GM19397 (cell line): ENCODE measurements at regions not wholly inside any gene's neighbourhood (a gene's known extent, or its start where the extent isn't known, plus 50 kb on each side); places are given as distances from the start of the nearest gene placed in this dataset.
"Not testable (repeated sequence)": the region's sequence is repeated elsewhere in the genome, so short reads cannot be mapped to it uniquely, and the experiment has no call there.

Experiments
- ATAC-seq: cut with Tn5 transposase; IDR thresholded peaks from one replicate; pipeline ENCODE4 v1.9.1; 2021; ENCODE audit warnings: mild to moderate bottlenecking, moderate library complexity; ENCODE audit not compliant: unreplicated experiment

DNA sequence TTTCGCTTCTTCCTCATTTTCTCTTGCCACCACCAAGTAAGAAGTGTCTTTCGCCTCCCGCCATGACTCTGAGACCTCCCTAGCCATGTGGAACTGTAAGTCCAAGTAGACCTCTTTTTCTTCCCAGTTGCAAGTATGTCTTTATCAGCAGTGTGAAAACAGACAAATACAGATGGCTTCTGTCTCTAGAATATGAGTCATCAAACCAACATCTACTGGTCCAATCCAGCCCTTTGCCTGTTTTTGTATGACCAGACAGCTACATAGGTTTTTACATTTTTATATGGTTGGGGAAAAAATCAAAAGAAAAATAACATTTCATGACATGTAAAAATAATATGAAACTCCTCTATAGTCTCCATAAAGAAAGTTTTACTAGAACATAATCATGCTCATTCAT is 118.7 kb upstream of the PTPRG start:
- no peak for ATAC-seq

DNA sequence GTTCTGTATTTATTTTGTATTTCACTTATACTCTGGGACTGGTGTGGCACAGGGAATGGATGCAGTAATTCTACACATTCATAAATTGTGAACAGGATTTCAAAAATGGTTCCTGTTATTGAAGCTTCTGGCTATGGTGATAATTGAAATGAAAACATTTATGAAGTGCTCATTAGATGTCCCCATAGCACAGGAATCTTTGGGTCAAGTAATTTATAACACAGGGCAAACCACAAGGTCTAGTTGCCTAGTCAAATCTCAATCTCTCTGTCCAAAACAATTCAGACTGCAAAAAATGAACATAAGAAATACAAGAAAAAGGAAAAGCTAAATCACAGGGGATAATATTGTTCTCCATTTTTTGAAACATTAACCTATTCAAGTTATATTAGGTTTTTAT is 117.5 kb upstream of the PTPRG start:
- no peak for ATAC-seq

DNA sequence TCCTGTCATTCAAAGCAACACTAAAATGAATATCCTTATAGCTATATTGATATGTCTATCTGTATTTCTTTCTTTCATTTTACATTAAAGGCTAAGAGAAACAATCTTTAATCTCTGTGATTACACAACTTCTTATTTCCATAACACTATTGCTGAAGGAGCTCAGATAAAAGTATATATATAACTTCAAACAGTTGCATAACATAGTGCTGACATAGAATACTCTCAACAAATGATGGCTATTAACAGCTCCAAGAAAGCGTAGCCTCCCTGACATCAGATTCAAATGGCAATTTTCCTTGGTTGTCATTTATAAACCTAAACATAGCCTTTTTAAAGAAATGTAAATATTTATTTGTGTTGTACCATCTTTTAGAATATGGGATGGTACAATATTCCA is 116.6 kb upstream of the PTPRG start:
- ATAC-seq: no peak

DNA sequence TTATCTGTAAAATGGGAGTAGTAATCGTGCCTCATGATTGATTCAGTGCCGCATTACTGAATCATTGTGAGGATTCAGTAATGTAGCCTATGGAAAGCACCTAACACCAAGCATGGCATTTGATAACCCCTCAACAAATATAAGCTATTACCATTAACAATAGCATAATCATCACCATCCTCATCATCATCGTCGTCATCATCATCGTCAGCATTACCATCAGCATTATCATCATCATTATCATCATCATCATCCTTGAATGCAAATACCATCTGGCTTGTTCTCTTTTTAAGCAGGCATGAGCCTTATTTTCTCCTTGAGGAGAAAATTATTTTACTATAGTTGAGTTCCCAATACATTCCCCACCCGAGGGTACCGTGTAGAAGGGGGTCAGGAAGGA is 115.4 kb upstream of the PTPRG start:
- no peak for ATAC-seq

DNA sequence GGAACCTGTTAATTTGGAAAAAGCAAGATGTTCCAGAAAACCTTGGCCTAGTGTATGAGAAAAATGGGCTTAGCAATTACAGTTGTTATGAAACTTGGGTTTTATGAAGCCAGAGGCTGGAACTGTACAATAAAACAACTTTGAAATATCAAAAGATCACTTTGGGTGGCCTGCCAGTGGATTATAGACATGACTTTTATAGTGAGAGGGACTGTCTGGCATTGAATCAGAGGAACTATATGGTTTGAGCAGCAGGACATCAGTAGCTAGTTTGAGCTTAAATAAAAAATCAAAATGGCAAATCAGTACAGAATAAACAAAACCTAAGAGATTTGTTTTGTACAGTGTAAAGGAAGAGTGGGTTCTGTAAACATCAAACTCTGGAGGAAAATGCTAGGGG is 115.0 kb upstream of the PTPRG start:
- ATAC-seq: no peak

DNA sequence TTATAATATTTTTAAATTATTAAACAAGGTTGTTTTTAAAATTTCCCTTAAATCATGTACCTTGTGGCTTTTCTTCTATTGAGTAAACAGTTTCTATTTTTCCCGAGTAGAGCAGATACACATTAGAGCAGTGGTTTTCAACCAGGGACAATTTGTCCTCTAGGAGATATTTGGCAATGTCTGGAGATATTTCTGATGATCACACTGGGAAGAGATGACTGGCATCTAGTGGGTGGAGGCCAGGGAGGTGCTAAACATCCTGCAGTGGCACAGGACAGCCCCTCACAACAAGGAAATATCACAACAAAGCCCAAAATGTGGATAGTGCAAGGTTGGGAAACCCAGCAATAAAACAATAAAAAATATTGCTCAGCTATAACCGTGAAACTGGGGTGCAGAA is 113.0 kb upstream of the PTPRG start:
- ATAC-seq: no peak

DNA sequence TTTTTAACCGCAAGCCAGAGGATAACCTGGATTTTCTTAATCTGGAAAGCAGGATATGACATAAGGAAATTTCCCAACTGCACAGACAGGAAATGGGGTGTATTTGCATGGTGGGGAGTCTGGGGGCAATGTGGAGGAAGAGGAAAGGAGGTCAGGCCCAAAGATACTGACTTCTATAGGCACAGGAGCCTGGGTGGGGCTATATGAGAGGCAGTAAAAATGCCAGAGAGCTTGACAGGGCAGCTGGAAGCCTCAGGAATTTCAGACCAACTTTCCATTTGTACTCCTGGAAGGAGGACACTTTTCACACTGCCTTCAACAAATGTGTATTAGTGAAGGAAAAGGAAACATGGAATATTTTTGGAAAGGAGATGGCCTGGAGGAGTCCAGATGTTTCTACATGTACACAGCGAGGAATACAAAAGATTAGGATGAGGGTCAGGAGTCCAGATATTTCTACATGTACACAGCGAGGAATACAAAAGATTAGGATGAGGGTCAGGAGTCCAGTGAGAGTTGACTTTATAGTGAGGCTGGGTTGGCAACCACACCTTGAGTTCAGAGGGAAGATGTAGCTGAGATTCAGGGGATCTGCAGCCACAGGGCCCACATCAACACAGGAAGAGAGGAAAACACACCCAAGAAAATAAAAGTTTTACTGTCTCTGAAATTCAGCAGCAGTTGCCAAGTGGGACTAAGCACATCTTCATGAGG is 111.9 kb upstream of the PTPRG start:
- ATAC-seq: no peak

DNA sequence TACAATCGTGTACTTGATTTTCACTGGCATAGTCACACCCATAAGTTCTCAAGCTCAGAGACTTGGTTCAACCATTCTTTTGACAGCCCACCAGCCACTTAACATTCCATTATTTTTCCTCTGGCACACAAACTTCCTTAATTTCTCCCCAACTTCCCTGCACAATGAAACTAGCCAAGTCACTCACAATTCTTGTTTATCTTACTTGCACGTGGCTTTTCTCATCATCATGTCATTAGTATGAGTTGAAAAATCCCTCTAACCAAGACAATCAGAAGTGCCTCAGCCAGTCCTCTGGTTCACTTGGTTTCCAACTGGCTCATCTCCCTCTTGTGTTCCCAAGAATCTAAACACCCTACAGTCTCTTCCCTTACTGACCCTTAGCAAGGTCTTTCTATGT is 110.5 kb upstream of the PTPRG start:
- ATAC-seq: no peak

DNA sequence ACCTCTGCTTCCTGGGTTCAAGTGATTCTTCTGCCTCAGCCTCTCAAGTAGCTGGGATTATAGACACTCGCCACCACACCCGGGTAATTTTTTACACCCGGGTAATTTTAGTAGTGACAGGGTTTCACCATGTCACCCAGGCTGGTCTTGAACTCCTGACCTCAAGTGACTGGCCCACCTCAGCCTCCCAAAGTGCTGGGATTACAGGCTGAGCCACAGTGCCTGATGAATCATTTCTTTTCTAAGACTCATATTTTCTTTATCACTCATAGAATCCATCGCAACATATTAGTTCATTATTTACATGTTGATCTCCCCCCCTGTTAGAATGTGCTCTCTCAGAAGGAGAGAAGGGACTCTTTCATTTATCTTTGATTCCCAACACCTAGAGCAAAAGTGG is 109.5 kb upstream of the PTPRG start:
- no peak for ATAC-seq

DNA sequence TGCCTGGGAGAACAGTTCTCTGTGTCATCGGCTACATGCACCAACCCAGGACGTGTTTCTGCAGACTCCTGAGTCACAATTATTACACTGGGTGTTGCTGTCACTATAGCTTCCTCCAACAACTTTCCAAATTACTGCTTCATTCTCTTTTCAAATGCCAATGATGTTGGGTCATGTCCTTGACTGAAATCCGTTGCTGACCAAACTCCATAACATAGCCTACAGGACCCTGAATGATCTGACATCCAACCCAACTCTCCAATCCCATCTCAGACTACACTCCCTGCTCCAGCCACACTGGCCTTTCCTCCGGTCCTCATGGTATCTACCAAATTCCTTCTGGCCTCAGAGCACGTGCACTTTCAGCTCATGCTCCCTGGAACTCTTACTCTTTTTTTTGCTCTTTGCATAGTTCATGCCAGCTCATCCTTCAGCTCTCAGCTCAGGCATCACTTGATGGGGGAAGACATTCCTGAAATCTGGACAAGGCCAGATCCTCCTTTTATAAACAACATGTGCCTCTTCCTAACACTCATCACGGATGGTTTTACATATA is 108.8 kb upstream of the PTPRG start:
- ATAC-seq: no peak

DNA sequence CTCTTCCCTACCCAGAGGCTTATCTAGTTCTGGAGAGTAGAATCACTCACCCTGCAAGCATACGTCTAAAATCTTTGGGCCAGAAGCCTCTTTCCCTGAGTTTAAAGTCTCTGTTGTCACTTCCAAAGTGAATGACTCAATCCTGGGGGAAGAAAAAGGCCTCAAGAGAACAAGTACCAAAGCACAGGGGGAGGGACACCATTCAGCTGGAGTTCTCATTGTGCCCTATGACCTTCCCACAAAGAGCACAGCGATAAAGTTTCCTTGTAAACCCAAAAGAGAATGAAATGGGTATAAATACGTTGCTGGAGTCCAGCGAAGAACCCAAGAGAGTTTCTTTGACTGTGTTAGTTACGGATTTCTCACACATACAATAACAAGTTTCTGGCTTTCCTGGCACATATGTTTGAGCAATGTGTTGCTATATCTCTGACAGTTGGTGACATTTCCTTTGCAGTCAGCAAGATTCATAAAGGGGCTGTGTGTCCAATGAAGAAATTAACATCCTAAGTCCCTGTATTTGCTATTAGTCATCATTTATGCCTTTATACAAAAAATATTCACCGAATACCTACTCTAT is 107.3 kb upstream of the PTPRG start:
- no peak for ATAC-seq

DNA sequence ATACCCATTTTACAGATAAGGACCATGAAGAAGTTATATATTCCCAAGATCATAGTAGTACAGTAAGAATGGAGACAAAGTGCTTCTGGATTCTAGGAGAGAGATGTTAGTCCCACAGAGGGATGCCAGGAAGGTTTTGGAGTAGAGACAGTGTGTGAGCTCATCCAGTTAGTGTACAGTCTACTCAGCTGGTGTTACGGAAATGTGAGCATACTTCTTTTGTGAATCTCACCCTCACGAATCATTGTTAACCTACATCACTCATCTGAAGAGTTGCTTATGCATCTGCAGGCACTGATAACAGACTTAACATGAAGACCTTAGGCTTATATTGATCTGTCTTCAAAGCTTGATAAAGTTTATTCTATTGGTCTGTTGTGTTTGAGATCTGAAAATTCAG is 106.6 kb upstream of the PTPRG start:
- ATAC-seq: no peak

DNA sequence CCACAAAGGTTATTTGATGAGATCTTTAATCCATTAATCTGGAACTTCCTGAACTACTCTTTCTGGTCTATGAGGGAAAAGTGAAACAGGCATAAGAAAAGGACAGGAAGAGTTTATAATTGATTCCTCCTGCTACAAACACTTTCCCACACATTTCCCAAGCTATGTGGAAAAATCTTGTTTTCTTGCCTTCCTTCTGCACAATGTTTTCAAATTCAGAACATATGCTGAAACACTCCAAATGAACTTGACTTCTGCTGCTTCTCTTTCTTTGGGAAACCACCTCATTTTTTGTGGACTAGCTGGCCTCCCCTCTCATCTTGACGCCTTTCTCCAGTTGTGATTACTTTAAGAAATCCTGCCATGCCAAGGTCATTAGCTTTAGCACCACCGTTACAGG is 100.7 kb upstream of the PTPRG start:
- ATAC-seq: no peak

DNA sequence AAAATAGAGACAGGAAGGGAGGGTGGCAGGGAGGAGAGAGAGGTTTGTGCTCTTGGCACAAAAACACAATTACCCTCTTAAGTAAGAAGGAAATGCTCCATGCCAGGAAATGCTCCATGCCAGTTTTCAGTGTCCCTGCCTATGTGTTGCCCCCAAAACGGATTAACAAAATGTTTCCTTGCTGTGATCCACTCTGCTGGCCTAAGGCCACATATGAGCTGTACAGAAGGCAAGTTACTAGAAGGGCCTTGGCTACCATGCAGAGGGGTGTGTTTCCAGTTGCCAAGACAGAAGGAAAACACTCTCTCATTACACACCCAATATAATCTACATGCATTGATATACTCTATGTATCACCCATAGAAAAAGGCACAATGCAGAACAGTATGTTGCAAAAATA is 98.2 kb upstream of the PTPRG start:
- no peak for ATAC-seq

DNA sequence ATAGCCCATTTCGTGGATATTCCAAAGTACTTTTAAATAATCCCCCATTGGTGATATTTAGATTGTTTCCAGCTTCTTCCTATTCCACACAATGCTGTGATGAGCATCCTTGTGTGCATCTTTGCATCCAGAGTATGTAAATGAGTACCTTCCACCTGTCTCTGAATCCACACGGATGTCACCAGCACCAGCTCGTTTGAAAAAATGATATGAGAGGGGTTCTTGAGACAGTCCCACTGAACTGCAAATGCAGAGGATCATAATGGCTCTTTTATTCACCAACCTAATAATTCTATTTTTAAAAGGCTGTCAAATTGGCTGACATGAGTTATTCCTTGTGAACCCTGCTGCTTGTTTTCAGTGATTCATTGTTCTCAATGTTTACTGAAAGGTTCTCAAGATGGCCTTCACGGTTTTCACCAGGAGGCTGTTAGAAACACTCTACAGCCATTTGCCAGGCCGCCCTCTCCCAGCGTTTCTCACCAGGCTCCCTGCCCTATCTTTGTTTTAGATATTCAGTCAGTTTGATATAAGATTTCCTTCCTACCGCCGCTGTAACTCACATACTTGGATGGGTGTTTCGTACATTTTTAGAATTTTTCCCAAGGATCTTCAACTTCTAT is 96.7 kb upstream of the PTPRG start:
- no peak for ATAC-seq

DNA sequence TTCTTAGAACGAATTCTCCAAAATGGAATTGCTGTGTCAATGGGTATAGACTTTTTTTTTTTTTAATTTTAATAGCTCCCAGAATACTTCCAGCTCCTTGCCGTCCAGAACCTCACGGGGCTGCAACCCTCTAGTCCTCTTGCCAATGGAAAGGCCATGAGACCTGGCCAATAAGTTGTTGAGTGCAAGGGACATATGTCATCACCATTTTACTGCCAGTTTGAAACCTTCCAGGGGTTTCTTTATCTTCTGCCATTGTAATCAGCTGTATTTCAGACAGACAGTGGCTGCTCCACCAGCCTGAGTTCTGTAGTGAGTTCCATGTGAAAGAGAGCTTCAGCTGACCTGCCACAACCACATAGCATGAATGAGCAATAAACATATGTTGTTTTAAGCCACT is 95.0 kb upstream of the PTPRG start:
- no peak for ATAC-seq

DNA sequence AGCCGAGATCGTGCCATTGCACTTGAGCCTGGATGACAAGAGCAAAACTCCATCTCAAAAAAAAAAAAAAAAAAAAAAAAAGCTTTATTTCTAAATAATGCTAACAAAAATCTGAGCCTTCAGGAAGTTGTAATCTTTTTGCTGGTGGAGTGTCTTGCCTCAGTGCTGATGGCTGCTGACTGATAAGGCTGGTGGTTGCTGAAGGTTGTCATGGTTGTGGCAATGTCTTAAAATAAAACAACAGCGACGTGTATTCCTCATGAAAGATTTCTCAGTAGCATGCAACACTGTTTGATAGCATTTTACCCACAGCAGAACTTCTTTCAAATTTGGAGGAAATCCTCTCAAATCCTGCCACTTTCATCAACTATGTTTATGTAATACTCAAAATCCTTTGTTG is 77.4 kb upstream of the PTPRG start:
- ATAC-seq: no peak

DNA sequence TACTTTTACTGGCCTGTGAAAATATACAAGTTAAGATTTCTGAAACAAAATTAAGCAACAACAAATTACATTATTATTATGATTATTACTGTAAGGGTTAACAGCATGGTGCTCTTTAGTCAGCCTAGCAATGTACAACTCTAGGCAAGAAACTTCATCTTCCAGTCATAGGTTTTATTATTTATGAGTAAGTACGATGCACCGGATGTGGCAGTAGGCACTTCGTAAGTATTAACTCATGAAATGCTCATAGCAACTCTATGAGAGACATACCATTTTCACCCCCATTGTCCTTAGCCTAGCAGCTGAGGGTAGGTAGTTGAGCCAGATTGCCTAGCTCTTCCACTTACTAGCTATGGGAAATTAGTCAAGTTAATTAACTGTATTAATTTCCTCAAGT is 68.0 kb upstream of the PTPRG start:
- ATAC-seq: no peak

DNA sequence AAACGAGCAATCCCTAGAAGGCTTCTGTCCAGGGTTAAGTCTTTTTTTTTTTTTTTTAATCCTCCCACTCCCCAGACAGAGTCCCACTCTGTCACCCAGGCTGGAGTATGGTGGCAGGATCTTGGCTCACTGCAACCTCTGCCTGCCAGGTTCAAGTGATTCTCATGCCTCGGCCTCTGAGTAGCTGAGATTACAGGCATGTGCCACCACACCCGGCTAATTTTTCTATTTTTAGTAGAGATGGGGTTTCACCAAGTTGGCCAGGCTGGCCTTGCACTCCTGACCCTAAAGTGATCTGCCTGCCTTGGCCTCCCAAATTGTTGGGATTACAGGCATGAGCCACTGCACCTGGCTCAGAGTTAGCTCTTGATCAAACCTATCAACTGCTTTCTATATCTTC is 67.1 kb upstream of the PTPRG start:
- not testable (repeated sequence) for ATAC-seq

DNA sequence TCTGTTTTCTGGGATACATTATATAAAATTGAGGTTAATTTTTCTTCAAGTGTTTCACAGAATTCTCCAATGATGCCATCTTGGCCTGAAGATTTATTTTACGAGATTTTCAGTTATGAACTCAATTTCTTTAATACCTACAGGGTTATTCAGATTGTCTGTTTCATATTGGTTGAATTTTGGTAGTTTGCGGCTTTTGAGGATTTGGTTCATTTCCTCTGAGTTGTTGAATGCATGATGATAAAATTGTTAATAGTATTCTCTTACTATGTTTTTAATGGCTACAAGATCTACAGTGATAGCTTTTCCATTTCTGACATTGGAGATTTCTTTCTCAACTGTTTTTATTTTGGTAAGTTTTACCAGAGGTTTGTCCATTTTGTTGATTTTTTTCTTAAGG is 63.9 kb upstream of the PTPRG start:
- no peak for ATAC-seq

DNA sequence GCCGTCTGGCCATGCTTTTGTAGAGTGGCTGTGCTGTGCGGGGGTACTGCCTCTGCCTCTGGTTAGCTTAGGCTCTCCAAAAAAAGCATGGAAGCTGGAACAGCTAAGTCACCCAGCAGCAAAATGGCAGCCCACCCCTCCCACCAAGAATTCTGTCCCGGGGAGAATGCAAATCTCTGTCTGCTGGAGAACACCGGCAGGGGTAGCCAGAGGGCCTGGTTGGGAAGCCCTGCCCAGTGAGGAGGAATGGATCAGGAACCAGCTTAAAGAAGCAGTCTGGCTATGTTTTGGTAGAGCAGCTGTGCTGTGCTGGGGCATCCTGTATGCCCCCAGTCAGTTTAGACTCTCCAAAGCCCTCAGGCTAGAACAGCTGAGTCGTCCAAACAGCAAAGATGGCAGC is 56.2 kb upstream of the PTPRG start:
- ATAC-seq: no peak

DNA sequence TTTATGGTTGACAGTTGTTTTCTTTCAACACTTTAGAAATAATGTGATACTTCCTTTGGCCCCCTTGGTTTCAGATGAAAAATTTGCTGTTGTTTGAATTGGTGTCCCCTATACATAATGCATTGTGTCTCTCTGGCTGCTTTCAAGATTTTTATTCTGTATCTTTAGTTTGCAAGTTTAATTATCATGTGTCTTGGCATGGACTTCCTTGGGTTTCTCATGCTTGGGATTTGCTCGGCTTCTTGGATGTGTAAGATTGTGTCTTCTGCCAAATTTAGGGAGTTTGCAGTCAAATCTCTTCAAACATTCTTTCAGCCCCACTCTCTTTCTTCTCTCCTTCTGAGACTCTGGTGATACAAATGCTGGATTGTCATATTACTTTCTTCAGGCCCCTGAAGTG is 53.4 kb upstream of the PTPRG start:
- ATAC-seq: no peak
